Retinal pigment epithelial cell (primary cell): ENCODE measurements at regions not wholly inside any gene's neighbourhood (a gene's known extent, or its start where the extent isn't known, plus 50 kb on each side); places are given as distances from the start of the nearest gene placed in this dataset.

Experiments used
- DNase-seq: peaks from one replicate; pipeline ENCODE4 v3.0.0-alpha.2; 2010; ENCODE audit warnings: low read depth
- H3K4me3 ChIP-seq: 2 replicates; pipeline ENCODE4 v1.5.1; 2011; ENCODE audit warnings: mild to moderate bottlenecking, low read length, control low read depth, moderate library complexity
- CTCF ChIP-seq: conservative IDR thresholded peaks from 2 replicates; pipeline ENCODE4 v1.5.1; 2011; ENCODE audit warnings: low read depth, low read length, control low read depth, inconsistent platforms

GRCh38 chr11:8806974-8807373 lies 104.0 kb upstream of the AKIP1 start:
- TF ChIP-seq CTCF, result no peak
- peak overlapping the region; percentile 11 for H3K4me3 ChIP-seq
- no peak for DNase-seq

- peak; percentile 77 for DNase-seq
- TF ChIP-seq CTCF, result no peak
- peak overlapping the region; percentile 82 for H3K4me3 ChIP-seq
These were observed 103.3 kb upstream of the AKIP1 start for GRCh38 chr11:8807544-8808225.

- no peak for DNase-seq
- no peak for TF ChIP-seq CTCF
- peak overlapping the region; percentile 82 for H3K4me3 ChIP-seq
These were observed 102.8 kb upstream of the AKIP1 start for GRCh38 chr11:8808226-8808585.

- no peak for TF ChIP-seq CTCF
- no peak for DNase-seq
- H3K4me3 ChIP-seq, result peak overlapping the region; percentile 82
These were observed 101.6 kb upstream of the AKIP1 start for GRCh38 chr11:8809241-8809938.

- TF ChIP-seq CTCF, result no peak
- peak overlapping the region; percentile 82 for H3K4me3 ChIP-seq
- DNase-seq, result no peak
These were observed 101.0 kb upstream of the AKIP1 start for GRCh38 chr11:8809939-8810539.

GRCh38 chr11:8810540-8811301 lies 100.3 kb upstream of the AKIP1 start:
- peak; percentile 48 for DNase-seq
- peak overlapping the region; percentile 82 for H3K4me3 ChIP-seq
- no peak for TF ChIP-seq CTCF
